CD4-positive, alpha-beta T cell (primary cell): ENCODE measurements at regions not wholly inside any gene's neighbourhood (a gene's known extent, or its start where the extent isn't known, plus 50 kb on each side); places are given as distances from the start of the nearest gene placed in this dataset.

Experiments used
- ATAC-seq: fragments of 200-7000 bp; cut with Tn5 transposase; one replicate; pipeline ENCODE4 v1.10.0; 2022; ENCODE audit warnings: mild to moderate bottlenecking; ENCODE audit not compliant: poor library complexity
- CTCF ChIA-PET: fragments of 350-600 bp; sonication (Branson Sonifier 250); formaldehyde crosslinking; loops from one replicate; lab custom pipeline; 2021; ENCODE audit warnings: antibody characterized with exemption, inconsistent platforms; lab: Charles Lee
- POLR2A ChIA-PET: fragments of 350-600 bp; sonication (Branson Sonifier 250); formaldehyde crosslinking; loops from one replicate; lab custom pipeline; 2021; ENCODE audit warnings: antibody characterized with exemption, inconsistent platforms; lab: Charles Lee
- DNase-seq, 14 experiments: peaks; one replicate each; pipeline ENCODE4 v3.0.0-alpha.2; 2013 to 2020; ENCODE audit warnings: mixed read lengths in 2 of 14
- H3K27ac ChIP-seq, 2 donors: one replicate each; pipeline versions ENCODE4 v1.5.1 to v1.7.0; 2013; ENCODE audit warnings: low read length in 2 of 2, low read depth in 1 of 2, mild to moderate bottlenecking in 1 of 2
- H3K27me3 ChIP-seq, 2 experiments: 1 replicate in 1 of 2; 2 replicates in 1 of 2; pipeline versions ENCODE4 v1.6.1 to v1.7.0; 2013; ENCODE audit warnings: low read length in 2 of 2, control low read depth in 1 of 2, mild to moderate bottlenecking in 1 of 2, moderate library complexity in 1 of 2; ENCODE audit not compliant: insufficient read depth in 2 of 2, control insufficient read depth in 1 of 2
- H3K36me3 ChIP-seq: one replicate; pipeline ENCODE4 v1.6.1; 2013; ENCODE audit warnings: low read length, control low read depth; ENCODE audit not compliant: insufficient read depth
- H3K4me1 ChIP-seq: one replicate; pipeline ENCODE4 v1.6.1; 2013; ENCODE audit warnings: low read length, control low read depth; ENCODE audit not compliant: insufficient read depth
- H3K4me3 ChIP-seq: one replicate; pipeline ENCODE4 v1.5.1; 2013; ENCODE audit warnings: mild to moderate bottlenecking, low read length, moderate library complexity
- H3K9me3 ChIP-seq, 2 experiments: 1 replicate in 1 of 2; 2 replicates in 1 of 2; pipeline versions ENCODE4 v1.6.1 to v1.7.0; 2013; ENCODE audit warnings: low read length in 2 of 2, mild to moderate bottlenecking in 2 of 2, control low read depth in 1 of 2, moderate library complexity in 1 of 2; ENCODE audit not compliant: control insufficient read depth in 1 of 2, insufficient read depth in 1 of 2
- H3K27ac Mint-ChIP-seq: one replicate; pipeline ENCODE4 v1.8.0; 2020; ENCODE audit warnings: mixed read lengths
- H3K27me3 Mint-ChIP-seq: one replicate; pipeline ENCODE4 v1.8.0; 2021; ENCODE audit warnings: mixed read lengths
- H3K36me3 Mint-ChIP-seq: one replicate; pipeline ENCODE4 v1.8.0; 2021; ENCODE audit warnings: low read depth, mixed read lengths
- H3K4me1 Mint-ChIP-seq: one replicate; pipeline ENCODE4 v1.8.0; 2021; ENCODE audit warnings: low read depth, mixed read lengths
- H3K4me3 Mint-ChIP-seq: one replicate; pipeline ENCODE4 v1.8.0; 2020; ENCODE audit warnings: mild to moderate bottlenecking, mixed read lengths
- H3K9me3 Mint-ChIP-seq: one replicate; pipeline ENCODE4 v1.8.0; 2020; ENCODE audit warnings: mixed read lengths
- CTCF ChIP-seq: fragments of 200-600 bp; IDR thresholded peaks from one replicate; pipeline ENCODE4 v1.8.0; 2022; ENCODE audit warnings: antibody characterized with exemption, mild to moderate bottlenecking
- intact Hi-C, 2 experiments: fragments of 100-400 bp; cut with DNase I in 1 of 2; cut with micrococcal nuclease in 1 of 2; formaldehyde crosslinking; loops; one replicate each; pipeline versions ENCODE4 v1.15.1 to v1.9.0; 2023 to 2025; cut with DNase I, micrococcal nuclease

GRCh38 chr2:234802845-234803171, 149.0 kb upstream of the SH3BP4 start:
- H3K27me3 Mint-ChIP-seq = peaks cover 23% of the 10 kb centered on the region
- no peak for DNase-seq
- no peak for ATAC-seq
- Histone ChIP-seq H3K27ac (no peak overlapping the region), H3K36me3 (no peaks in the 10 kb centered on the region), H3K4me1 (no peaks in the 10 kb centered on the region), H3K4me3 (no peak overlapping the region), H3K27me3 (peaks cover 0 to 7% of the 10 kb centered on the region in 2 experiments), H3K9me3 (no peaks in the 10 kb centered on the region)
- H3K4me1 Mint-ChIP-seq = no peaks in the 10 kb centered on the region
- H3K27ac Mint-ChIP-seq = no peak overlapping the region
- intact Hi-C loops = no loop called here
- no peaks in the 10 kb centered on the region for H3K36me3 Mint-ChIP-seq
- CTCF ChIA-PET = no interaction called here
- POLR2A ChIA-PET = no interaction called here
- no peak overlapping the region for H3K4me3 Mint-ChIP-seq
- TF ChIP-seq CTCF = no peak
- no peaks in the 10 kb centered on the region for H3K9me3 Mint-ChIP-seq

GRCh38 chr2:234802071-234802844, 149.6 kb upstream of the SH3BP4 start:
- Mint-ChIP-seq H3K36me3 (no peaks in the 10 kb centered on the region), H3K27me3 (peaks cover 26% of the 10 kb centered on the region), H3K4me1 (no peaks in the 10 kb centered on the region), H3K4me3 (no peak overlapping the region), H3K9me3 (no peaks in the 10 kb centered on the region), H3K27ac (no peak overlapping the region)
- ChIA-PET CTCF (no interaction called here), POLR2A (no interaction called here)
- H3K4me3 ChIP-seq = no peak overlapping the region
- ATAC-seq (no peak), DNase-seq (no peak)
- H3K4me1 ChIP-seq = no peaks in the 10 kb centered on the region
- intact Hi-C loops = no loop called here
- H3K36me3 ChIP-seq = no peaks in the 10 kb centered on the region
- peaks cover 0 to 9% of the 10 kb centered on the region in 2 experiments for H3K27me3 ChIP-seq
- no peak overlapping the region for H3K27ac ChIP-seq
- no peaks in the 10 kb centered on the region for H3K9me3 ChIP-seq
- no peak for TF ChIP-seq CTCF

GRCh38 chr2:234797566-234798250, 154.1 kb upstream of the SH3BP4 start:
- Mint-ChIP-seq H3K36me3 (no peaks in the 10 kb centered on the region), H3K27ac (no peak overlapping the region), H3K4me1 (no peaks in the 10 kb centered on the region), H3K27me3 (peaks cover 34% of the 10 kb centered on the region), H3K9me3 (no peaks in the 10 kb centered on the region), H3K4me3 (no peak overlapping the region)
- H3K36me3 ChIP-seq = no peaks in the 10 kb centered on the region
- no peaks in the 10 kb centered on the region for H3K9me3 ChIP-seq
- ATAC-seq (no peak), DNase-seq (no peak)
- peaks cover 0 to 11% of the 10 kb centered on the region in 2 experiments for H3K27me3 ChIP-seq
- H3K4me1 ChIP-seq = no peaks in the 10 kb centered on the region
- CTCF ChIA-PET = no interaction called here
- intact Hi-C loops = no loop called here
- no peak for TF ChIP-seq CTCF
- no peak overlapping the region for H3K4me3 ChIP-seq
- POLR2A ChIA-PET = no interaction called here
- H3K27ac ChIP-seq = no peak overlapping the region
